ENCODE measurements at regions not wholly inside any gene's neighbourhood (a gene's known extent, or its start where the extent isn't known, plus 50 kb on each side); places are given as distances from the start of the nearest gene placed in this dataset.

DNA sequence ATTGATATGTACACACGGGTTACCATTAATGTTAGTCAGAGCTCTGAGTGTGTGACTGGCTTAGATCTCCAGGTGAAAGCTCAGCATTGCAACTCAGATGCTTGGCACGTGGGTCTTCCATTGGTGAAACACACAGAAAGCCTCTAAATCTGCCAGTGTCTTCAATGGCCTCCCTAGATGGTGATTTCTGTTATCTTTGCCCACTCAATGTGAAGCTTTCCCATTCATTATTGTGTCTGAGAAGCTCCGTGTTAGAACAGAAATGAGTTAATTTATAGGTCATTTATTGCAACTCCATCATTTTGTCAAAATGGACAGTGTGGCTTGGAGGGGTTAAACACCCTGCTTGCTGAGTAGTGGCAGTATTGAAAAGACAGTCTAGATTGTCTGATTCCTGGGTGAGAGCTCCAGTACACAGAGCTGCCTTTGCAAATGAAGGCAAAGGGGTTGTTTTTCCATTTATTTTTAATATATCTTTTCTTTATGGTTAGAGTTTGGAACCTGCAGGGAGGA lies 64.7 kb upstream of the GCFC2 start:
- DNase-seq (ENCODE audit: low read depth in 3 of 3, low spot score in 2 of 3) = no peak

DNA sequence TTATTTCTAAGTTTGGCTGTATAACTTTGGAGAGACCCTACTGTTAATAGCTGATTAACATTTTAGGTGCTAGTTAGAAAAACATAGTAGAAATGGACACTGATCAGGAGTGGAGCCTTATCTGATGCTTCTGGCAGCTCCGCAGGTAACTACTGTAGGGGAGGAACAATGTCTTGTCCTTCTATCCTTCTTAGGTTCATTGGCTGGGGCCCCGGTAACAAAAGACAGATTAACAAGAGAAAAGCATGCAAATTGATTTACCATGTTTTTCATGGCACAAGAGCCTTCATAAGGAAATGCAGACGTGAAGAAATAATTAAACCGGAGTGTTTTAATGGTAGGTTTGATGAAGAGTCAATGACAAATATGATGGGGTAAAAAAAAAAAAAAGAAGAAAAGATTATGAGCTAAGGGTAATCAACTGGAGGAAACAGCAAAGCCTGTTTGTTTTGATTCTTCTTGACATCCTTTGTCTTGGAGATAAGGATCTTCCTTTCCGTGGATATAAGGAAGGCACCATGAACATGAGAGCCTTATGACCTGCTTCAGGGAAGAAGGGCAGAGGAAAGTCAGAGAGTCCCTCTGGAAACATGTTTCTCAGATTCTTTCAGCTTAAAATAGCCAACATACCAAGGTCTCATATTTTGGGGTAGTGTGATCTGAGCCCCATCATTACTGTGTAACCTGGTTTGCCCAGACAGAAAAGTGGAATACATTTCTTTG lies 62.4 kb upstream of the GCFC2 start:
- no peak for DNase-seq (ENCODE audit: low read depth in 3 of 3, low spot score in 2 of 3)

DNA sequence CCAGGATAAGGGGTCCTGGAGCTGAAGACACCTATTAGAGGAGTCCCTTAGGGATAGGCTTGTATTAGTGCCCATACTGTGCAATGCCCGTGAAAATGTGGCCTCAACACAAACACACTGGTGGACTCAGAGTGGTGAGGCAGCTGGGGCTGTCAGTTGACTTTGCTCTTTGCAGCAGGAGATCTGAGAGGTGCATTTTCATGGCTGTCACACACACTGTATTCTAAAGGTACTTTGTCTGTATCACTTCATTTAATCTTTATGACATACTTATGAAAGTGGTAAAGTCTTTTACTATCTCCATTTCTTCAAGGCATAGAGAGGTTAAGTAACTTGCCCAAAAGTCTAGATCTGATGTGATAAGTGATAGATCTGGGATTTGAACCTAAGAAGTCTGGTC lies 55.1 kb upstream of the GCFC2 start:
- no peak for DNase-seq (ENCODE audit: low read depth in 3 of 3, low spot score in 2 of 3)

DNA sequence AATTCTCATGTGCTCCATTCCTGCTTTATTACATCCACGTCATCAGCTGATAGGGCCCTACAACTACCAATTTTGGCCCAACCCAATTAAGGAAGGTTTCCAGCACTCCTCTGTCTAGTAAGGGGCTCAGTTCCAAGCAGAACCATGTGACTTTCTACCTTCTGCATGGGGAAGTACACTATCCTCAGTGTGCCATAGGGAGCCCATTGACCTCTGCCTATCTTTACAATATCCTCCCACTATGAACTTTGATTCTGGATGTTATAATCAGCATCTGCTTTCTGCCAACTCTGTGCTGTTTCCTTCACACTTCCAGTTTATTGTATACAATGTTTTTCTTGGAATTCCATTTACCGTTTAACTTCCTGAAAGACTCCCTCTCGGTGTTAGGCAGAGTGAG lies 53.9 kb upstream of the GCFC2 start:
- DNase-seq (ENCODE audit: low read depth in 3 of 3, low spot score in 2 of 3) = no peak

All from right renal cortex interstitium (tissue), 3 donors.